Hepatocyte (in vitro differentiated cells): ENCODE measurements at regions not wholly inside any gene's neighbourhood (a gene's known extent, or its start where the extent isn't known, plus 50 kb on each side); places are given as distances from the start of the nearest gene placed in this dataset.

Source experiments
- DNase-seq: peaks from one replicate; pipeline ENCODE4 v3.0.0-alpha.2; 2016; ENCODE audit warnings: low spot score
- H2AFZ ChIP-seq: fragments of 200-600 bp; sonication (generic); 2 replicates; pipeline ENCODE4 v1.6.0; 2016; ENCODE audit warnings: antibody characterized with exemption, mild to moderate bottlenecking
- H3K27ac ChIP-seq: fragments of 200-600 bp; sonication (generic); 2 replicates; pipeline ENCODE4 v1.5.1; 2016; ENCODE audit warnings: mild to moderate bottlenecking
- H3K27me3 ChIP-seq: fragments of 200-600 bp; sonication (generic); 2 replicates; pipeline ENCODE4 v1.6.1; 2016
- H3K36me3 ChIP-seq: fragments of 200-600 bp; sonication (generic); replicated peaks from 2 replicates; pipeline ENCODE4 v1.5.1; 2016; ENCODE audit warnings: low read depth; ENCODE audit not compliant: insufficient read depth
- H3K4me1 ChIP-seq: fragments of 200-600 bp; sonication (generic); 2 replicates; pipeline ENCODE4 v1.5.1; 2016; ENCODE audit warnings: mild to moderate bottlenecking, moderate library complexity; ENCODE audit not compliant: insufficient read depth
- H3K4me2 ChIP-seq: fragments of 200-600 bp; sonication (generic); 2 replicates; pipeline ENCODE4 v1.6.0; 2016
- H3K4me3 ChIP-seq: fragments of 200-600 bp; sonication (generic); 2 replicates; pipeline ENCODE4 v1.5.1; 2016; ENCODE audit warnings: mild to moderate bottlenecking
- H3K79me2 ChIP-seq: fragments of 200-600 bp; sonication (generic); 2 replicates; pipeline ENCODE4 v1.6.0; 2017; ENCODE audit warnings: mild to moderate bottlenecking
- H3K9me2 ChIP-seq: fragments of 200-600 bp; sonication (generic); replicated peaks from 2 replicates; pipeline ENCODE4 v1.6.0; 2017; ENCODE audit warnings: mild to moderate bottlenecking; ENCODE audit not compliant: insufficient read depth
- H3K9me3 ChIP-seq: fragments of 200-600 bp; sonication (generic); 2 replicates; pipeline ENCODE4 v1.5.1; 2016; ENCODE audit warnings: low read depth, mild to moderate bottlenecking
- H4K20me1 ChIP-seq: fragments of 200-600 bp; sonication (generic); 2 replicates; pipeline ENCODE4 v1.6.0; 2016; ENCODE audit warnings: mild to moderate bottlenecking; ENCODE audit not compliant: insufficient read depth, poor library complexity, severe bottlenecking
- EZH2 ChIP-seq: fragments of 200-600 bp; sonication (generic); IDR thresholded peaks from 2 replicates; pipeline ENCODE4 v1.6.1; 2016; ENCODE audit warnings: antibody characterized with exemption, mild to moderate bottlenecking, borderline replicate concordance
- EZH2phosphoT487 ChIP-seq: fragments of 200-600 bp; sonication (generic); IDR thresholded peaks from one replicate; pipeline ENCODE4 v1.6.1; 2018; ENCODE audit warnings: antibody characterized with exemption, mild to moderate bottlenecking, low read depth, moderate library complexity; ENCODE audit not compliant: unreplicated experiment, severe bottlenecking
- WGBS: methylation state at CpG from one replicate; pipeline ENCODE4 v1.1.6; 2016; ENCODE audit warnings: low lambda C conversion rate; ENCODE audit errors: missing lambda C conversion rate; 5-methylcytosine and 5-hydroxymethylcytosine counted together
- TF ChIP-seq, protein P1 (sequence below): fragments of 200-600 bp; sonication (generic); IDR thresholded peaks from 2 replicates; pipeline ENCODE4 v1.5.1; 2016; ENCODE audit warnings: antibody characterized with exemption, mild to moderate bottlenecking; ENCODE audit not compliant: poor library complexity

GRCh38 chr5:93235761-93236160 lies 345.3 kb downstream of the NR2F1-AS1 start:
- no peak overlapping the region for H3K4me3 ChIP-seq
- DNase-seq = no peak
- H3K9me3 ChIP-seq = no peaks in the 10 kb centered on the region
- H3K4me1 ChIP-seq = no peaks in the 10 kb centered on the region
- H3K79me2 ChIP-seq = no peaks in the 10 kb centered on the region
- H3K36me3 ChIP-seq = no peaks in the 10 kb centered on the region
- TF ChIP-seq EZH2 = no peak
- TF ChIP-seq, protein P1, sequence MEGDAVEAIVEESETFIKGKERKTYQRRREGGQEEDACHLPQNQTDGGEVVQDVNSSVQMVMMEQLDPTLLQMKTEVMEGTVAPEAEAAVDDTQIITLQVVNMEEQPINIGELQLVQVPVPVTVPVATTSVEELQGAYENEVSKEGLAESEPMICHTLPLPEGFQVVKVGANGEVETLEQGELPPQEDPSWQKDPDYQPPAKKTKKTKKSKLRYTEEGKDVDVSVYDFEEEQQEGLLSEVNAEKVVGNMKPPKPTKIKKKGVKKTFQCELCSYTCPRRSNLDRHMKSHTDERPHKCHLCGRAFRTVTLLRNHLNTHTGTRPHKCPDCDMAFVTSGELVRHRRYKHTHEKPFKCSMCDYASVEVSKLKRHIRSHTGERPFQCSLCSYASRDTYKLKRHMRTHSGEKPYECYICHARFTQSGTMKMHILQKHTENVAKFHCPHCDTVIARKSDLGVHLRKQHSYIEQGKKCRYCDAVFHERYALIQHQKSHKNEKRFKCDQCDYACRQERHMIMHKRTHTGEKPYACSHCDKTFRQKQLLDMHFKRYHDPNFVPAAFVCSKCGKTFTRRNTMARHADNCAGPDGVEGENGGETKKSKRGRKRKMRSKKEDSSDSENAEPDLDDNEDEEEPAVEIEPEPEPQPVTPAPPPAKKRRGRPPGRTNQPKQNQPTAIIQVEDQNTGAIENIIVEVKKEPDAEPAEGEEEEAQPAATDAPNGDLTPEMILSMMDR = no peak
- TF ChIP-seq EZH2phosphoT487 = no peak
- no peak overlapping the region for H2AFZ ChIP-seq
- 71% methylated on average over 1 of the region's 1 CpG for WGBS
- no peak overlapping the region for H3K27ac ChIP-seq
- no peaks in the 10 kb centered on the region for H4K20me1 ChIP-seq
- no peaks in the 10 kb centered on the region for H3K9me2 ChIP-seq
- H3K4me2 ChIP-seq = no peak overlapping the region
- no peaks in the 10 kb centered on the region for H3K27me3 ChIP-seq

DNA sequence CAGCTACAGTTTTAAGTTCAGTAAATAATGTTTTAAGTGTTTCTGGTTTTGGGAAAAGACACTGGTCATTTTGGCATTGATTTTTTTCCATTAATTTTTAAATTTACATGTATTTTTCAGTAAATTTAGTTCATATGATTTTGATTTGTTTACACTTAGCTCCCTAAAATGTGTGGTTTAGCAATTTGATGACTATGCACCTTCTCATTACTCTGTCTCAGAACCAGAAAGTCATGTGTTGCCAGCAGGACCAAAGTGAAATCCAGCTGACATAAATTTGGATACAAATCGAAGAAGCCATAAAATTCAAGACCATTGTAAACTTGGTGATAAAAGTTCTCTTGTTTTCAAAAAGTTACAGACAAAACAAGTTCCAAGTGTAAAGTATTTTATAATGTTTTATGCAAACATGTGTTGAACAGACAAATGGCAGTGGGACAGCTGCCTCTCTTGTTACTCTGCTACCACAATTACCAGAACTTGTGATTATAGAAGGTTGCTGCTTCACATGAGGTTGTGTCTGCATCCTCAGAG lies 354.8 kb downstream of the NR2F1-AS1 start:
- Histone ChIP-seq H3K9me3 (no peaks in the 10 kb centered on the region), H3K4me2 (no peak overlapping the region), H3K79me2 (no peaks in the 10 kb centered on the region), H3K4me1 (no peaks in the 10 kb centered on the region), H4K20me1 (no peaks in the 10 kb centered on the region), H3K4me3 (no peak overlapping the region), H3K27ac (no peak overlapping the region), H2AFZ (no peak overlapping the region), H3K9me2 (no peaks in the 10 kb centered on the region), H3K27me3 (no peaks in the 10 kb centered on the region), H3K36me3 (no peaks in the 10 kb centered on the region)
- TF ChIP-seq EZH2phosphoT487 = no peak
- TF ChIP-seq, protein P1 = no peak
- no peak for TF ChIP-seq EZH2
- 61% methylated on average over 1 of the region's 1 CpG for WGBS
- no peak for DNase-seq

DNA sequence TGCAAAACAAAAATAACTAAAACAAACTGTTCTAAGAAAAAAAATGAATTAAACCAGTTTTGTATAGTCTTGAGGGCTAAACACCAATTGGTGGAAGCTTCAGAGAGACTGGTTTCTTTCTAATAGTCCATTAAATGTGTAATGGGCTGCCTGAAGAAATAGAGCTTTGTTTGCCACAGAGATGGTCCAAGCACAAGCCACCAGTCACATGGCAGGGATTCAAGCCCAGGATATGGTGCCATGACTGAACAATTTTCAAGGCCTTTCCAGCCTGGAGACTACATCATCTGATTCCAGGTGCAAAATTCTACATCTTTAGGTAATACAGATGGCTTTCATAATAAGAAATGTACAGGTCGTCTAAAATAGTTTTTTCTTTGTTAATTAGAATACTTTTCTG lies 355.3 kb downstream of the NR2F1-AS1 start:
- no peaks in the 10 kb centered on the region for H4K20me1 ChIP-seq
- H3K79me2 ChIP-seq = no peaks in the 10 kb centered on the region
- no peak overlapping the region for H3K4me3 ChIP-seq
- WGBS = 61% methylated on average over 1 of the region's 1 CpG
- no peak for TF ChIP-seq EZH2
- TF ChIP-seq, protein P1 = no peak
- no peak for TF ChIP-seq EZH2phosphoT487
- no peaks in the 10 kb centered on the region for H3K36me3 ChIP-seq
- no peak for DNase-seq
- no peaks in the 10 kb centered on the region for H3K9me2 ChIP-seq
- H3K27ac ChIP-seq = peak overlapping the region; percentile 7
- no peak overlapping the region for H3K4me2 ChIP-seq
- H2AFZ ChIP-seq = no peak overlapping the region
- no peaks in the 10 kb centered on the region for H3K9me3 ChIP-seq
- H3K4me1 ChIP-seq = no peaks in the 10 kb centered on the region
- H3K27me3 ChIP-seq = no peaks in the 10 kb centered on the region

DNA sequence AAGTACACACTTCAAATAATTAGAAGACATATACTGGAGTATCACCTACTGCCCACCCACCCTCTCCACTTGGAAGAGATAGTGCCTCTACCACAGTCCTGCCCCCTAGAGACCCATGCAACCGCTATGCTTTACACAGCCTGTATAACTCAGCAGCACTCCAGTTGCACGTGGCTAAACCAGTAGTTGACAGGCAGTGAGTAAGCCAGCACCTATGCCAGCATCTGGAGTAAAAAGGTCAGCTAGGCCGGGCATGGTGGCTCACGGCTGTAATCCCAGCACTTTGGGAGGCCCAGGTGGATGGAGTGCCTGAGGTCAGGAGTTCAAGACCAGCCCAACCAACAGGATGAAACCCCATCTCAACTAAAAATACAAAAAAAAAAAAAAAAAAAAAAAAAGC lies 356.4 kb downstream of the NR2F1-AS1 start:
- no peak overlapping the region for H2AFZ ChIP-seq
- DNase-seq = no peak
- no peaks in the 10 kb centered on the region for H3K9me2 ChIP-seq
- TF ChIP-seq EZH2 (no peak), EZH2phosphoT487 (no peak)
- no peaks in the 10 kb centered on the region for H3K4me1 ChIP-seq
- WGBS = 95% methylated on average over 4 of the region's 4 CpGs
- no peaks in the 10 kb centered on the region for H3K36me3 ChIP-seq
- H3K79me2 ChIP-seq = no peaks in the 10 kb centered on the region
- H4K20me1 ChIP-seq = no peaks in the 10 kb centered on the region
- no peak overlapping the region for H3K4me3 ChIP-seq
- H3K27ac ChIP-seq = no peak overlapping the region
- H3K4me2 ChIP-seq = no peak overlapping the region
- no peaks in the 10 kb centered on the region for H3K27me3 ChIP-seq
- no peaks in the 10 kb centered on the region for H3K9me3 ChIP-seq
